GM18505 (cell line): ENCODE measurements at regions not wholly inside any gene's neighbourhood (a gene's known extent, or its start where the extent isn't known, plus 50 kb on each side); places are given as distances from the start of the nearest gene placed in this dataset.

ENCODE experiments used
- ATAC-seq: cut with Tn5 transposase; IDR thresholded peaks from one replicate; pipeline ENCODE4 v1.9.1; 2021; ENCODE audit not compliant: unreplicated experiment
- POLR2A ChIP-seq: IDR thresholded peaks from 4 replicates; pipeline ENCODE4 v1.6.1; 2011; ENCODE audit warnings: borderline replicate concordance; ENCODE audit not compliant: insufficient read depth, insufficient read length; ENCODE audit errors: extremely low read depth

DNA sequence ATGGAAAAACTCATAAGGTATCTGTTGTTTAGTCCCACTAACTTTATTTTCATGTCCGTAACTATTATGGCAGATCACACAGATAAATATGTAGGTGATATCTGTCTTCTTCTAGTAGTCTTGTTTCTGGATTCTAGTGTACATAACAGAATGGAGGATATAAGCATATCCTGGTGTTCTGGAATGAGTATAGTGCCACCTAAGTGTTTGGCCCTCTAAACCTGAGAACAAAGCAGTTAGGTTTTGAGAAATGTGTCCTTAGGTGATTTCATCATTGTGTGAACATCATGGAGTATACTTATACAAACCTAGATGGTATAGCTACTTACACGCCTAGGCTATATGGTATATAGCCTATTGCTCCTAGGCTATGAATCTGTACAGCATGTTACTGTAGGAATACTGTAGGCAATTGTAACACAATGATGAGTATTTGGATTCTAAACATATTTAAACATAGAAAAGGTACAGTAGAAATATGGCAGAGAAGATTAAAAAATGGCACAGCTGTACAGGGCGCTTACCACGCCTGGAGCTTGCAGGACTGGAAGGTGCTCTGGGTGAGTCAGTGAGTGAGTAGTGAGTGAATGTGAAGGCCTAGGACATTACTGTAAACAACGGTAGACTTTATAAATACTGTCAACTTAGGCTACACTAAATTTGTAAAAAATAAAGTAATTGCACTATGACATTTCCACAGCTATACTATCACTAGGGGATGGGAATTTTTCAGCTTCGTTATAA is 150.3 kb upstream of the SLC24A2 start:
- ATAC-seq: no peak
- no peak for TF ChIP-seq POLR2A

DNA sequence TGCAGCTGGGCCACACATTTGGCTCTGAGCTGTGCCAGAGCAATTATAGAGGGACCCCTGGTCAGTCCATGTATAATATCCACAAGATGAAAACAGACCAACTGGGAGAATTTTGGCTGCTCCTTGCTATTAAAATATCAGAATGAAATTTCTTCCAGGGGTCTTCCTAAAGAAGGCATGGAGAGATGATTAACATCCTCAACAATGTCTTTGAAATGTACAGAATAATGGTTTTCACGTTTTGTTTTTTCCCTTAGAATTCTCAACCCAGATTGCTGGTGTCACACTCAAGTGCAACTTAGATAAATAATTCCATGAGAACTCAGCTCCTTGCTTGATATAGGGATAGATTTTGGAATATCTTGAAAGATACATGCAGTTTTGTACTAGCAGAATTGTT is 148.3 kb upstream of the SLC24A2 start:
- TF ChIP-seq POLR2A: no peak
- ATAC-seq: no peak

DNA sequence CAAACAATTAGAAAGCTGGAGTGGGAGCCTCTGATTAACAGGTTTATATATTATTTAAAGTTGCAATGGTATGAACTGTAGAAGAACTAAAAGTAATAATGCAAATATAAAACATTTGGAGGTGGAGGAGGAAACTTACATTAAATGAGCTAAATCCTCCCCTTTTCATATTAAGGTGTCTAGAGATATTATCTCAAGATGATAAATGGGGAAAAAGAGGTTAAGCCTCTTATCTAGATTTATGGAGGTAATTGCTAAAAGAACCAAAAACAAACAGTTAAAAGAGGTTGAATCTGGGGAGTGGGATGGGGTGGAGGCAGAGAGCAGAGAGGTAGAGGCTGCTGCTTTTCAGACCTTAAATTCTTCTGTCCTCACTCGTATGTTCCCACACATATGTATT is 147.8 kb upstream of the SLC24A2 start:
- TF ChIP-seq POLR2A: no peak
- no peak for ATAC-seq

DNA sequence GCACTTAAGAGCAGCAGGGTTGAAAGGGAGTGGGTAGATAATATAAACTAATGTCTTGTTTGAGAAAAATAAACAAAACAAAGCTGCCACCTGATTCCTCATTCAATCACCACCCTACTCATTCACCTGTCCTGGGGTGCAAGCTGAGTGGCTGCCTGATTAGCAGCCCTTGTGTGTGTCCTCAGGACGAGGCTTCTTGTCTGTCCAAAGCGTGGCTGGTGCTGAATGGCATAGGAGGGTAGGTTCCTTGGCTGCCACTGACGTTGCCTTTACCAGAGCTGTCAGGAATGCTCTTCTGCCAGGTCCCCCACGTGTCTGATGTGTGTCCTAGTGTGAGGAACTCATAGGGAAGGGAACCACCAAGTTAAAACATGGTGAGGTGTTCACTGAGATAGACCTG is 146.6 kb upstream of the SLC24A2 start:
- ATAC-seq: no peak
- TF ChIP-seq POLR2A: no peak

DNA sequence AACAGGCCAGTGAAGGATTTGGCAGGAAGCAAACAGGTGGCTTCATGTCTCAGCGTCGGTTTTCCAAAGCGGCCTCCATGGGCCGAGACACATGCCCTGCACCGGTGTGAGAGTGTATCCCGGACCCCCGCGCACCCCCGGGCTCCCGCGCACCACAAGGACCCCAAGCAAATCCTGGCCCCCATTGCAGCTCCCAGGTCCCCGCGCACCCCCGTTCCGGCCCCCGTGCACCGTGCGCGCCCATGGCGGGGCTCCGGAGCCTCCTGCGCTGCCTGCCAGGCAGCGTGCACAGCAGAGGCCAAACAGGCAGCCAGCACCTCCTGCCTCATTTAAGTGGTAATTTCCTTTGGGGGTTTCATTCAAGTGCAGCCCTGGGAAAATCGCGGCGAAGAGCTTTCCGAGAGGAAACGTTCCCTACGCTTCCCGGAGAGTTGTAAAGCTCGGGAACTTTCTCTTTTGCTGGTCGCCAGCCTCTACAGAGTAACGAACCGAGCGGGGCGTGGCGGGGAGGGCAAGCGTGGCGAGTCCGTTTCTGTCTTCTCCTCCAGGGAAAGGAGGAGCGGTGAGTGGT is 145.5 kb upstream of the SLC24A2 start:
- no peak for TF ChIP-seq POLR2A
- no peak for ATAC-seq

DNA sequence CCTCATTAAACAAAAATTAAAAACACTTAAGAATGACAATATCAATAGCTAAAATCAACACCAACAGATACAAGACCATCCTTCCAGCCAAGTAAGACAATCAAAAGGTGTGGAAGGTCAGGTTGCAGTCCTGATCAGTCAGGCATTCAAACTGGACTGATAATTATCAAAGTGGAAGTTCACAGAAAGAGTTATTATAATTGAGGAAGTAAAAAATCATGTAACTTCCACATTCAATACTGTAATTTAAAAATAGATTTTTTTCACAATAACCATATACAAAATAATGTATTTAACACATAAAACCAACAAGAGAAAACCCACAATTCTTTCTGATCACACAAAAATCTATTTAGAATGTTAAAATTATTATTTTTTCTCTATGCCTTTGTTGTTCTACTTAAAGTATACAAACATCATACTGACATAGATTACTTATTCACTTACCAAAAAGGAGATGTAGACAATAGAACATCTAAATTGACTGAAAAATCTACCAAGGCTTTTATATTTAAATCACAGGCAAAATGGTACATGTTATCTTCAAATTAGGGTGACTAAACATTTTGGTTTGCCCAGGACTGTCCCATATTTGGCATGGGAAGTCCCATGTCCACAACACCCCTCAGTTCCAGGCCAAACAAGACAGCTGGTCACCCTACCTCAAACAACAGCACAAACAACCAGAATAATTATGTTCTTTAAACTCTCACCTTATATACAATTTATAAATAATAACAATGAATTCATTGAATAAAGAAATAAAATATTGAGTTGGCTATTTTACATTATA is 142.5 kb upstream of the SLC24A2 start:
- ATAC-seq: no peak

DNA sequence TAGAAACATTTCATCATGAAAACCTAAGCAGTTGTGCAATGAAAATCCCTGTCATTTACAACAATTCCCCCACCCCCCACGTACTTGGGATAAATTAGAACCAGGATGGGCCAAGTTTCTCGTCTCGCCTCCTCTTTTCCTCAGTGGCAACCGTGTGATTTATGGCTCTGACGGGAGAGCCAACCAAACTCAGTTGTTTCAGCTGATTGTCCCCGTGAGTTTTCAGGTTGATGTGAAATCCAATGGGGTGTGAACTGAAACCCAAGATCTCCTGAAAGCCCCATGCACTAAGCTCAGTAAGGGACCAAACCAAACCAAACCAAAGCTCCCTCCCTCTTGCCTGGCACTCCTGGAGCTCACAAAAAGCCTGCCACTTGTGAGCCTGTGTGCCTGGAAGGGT is 138.7 kb upstream of the SLC24A2 start:
- ATAC-seq: no peak

More for the DNA sequence above, 142.5 kb upstream of the SLC24A2 start:
- TF ChIP-seq POLR2A: no peak

DNA sequence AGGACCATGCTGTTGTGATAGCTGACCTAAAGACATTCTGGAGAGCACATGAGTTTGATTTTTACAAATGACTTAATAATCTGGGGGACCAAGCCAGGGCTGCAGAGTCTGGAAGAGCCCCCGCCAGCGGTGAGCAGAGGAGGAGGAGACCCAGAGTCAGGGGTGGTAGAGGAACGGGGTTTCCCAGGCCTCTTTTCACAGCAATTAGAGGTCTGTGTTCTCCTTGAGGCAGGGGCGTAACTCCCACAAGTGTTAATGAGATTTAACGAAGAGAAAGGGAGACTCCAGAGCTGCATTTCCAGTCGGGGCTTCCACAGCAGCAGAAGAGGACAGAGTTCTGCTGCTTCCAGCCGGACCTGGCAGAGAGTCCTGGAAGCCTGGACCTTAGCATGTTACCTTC is 137.9 kb upstream of the SLC24A2 start:
- no peak for ATAC-seq
- no peak for TF ChIP-seq POLR2A

More for the DNA sequence above, 138.7 kb upstream of the SLC24A2 start:
- no peak for TF ChIP-seq POLR2A

DNA sequence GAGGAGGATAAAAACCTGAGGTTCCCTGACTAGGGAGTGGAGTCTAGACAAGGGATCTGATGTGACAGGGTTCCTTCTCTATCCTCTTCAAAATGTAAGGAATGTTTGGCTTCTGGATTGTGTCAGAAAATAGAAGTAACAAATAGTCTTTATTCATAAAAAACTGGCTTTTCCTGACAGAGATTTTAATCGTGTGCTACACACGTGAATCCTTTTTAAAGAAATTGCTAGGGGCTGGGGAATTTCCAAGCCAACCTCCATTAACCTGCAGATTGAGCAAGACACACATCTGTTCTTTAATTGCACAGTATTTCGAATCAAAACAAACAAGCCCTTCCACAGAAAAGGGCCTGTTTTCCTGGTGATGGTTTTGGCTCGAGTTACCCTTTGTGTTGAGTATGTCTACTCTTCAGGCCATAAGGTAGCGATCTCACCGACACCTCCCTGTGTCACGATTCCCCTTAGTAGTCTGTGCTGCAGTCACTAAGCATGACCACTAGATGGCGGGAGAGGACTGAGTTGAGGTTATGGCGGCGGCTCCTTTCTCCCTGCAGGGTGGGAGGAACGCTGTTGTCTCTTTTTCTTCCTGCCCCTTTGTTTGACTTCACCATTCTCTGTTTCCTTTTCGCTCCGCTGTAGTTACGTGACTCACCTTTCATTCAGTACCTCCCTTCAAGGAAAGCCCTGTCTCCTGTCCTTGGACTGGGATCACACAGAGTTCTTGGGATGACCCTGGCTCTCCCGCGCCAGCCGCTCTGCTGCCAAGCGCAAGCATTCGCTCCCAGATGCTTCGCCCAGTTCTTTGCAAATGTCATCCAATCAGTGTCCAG is 137.1 kb upstream of the SLC24A2 start:
- no peak for TF ChIP-seq POLR2A
- ATAC-seq: peak; percentile 95

DNA sequence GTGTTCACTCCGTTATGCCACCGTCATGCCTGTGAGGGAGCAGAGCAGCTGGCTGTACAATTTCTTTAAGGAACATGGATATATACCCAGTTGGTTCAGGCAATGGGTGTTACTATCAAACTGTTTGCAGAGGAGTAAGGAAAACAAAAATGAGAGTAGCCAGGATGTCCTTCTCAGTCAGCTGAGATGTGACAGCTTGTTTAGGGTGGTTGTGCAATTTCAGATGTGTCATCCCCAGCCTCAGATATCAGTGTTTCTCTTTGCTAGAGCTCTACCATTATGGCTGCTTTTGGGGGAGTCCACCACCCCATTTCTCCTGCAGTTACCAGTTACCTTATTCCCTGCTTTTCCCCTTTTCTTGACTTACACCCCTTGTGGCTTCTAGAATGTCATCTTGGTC is 135.2 kb upstream of the SLC24A2 start:
- TF ChIP-seq POLR2A: no peak

DNA sequence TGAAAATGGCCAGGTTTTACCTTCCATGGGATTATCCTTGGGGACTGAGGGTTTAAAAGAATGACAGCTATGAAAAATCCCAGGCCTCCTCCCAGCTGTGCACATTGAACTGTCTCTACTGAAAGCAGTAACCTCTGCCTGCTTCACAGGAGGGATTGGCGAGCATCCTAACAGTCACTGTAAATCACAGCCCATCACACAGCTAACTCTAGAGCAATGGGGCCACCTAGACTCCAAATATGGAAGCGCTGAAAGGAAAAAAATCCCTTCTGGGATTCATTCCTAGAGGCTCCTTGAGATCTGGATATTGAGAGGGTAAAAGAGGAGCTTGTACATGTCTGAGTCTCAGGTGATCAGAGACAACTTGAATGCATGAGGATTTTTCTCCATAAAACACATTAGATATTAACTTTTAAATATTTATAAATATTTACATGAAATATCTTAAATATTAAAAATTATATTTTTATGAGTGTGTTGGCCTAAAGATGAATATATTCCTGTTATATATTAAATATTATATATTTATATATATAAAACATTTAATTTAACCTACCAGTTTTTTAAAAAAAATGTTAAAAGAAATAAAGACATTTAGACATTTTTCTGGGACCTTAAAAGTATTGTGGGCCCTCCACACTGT is 133.8 kb upstream of the SLC24A2 start:
- no peak for TF ChIP-seq POLR2A

More for the DNA sequence above, 135.2 kb upstream of the SLC24A2 start:
- no peak for ATAC-seq

DNA sequence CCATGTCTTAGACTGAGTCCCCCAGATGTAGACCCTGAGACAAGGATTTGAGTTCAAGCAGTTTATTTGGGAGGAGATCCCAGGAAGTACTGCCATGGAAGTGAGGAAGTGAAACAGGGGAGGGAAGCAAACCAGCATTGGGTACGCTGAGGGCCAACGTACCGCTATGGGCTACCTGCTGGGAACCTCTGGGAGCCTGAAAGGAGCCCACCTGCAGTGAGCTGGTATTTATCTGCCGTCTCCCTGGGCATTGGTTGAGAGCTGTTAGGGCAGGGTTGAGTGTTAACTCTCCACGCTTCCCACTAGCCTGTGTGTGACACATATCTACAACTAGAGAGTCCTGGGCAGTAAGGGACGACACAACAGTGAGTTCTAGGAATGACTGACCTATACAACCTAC is 131.6 kb upstream of the SLC24A2 start:
- no peak for TF ChIP-seq POLR2A
- no peak for ATAC-seq

More for the DNA sequence above, 133.8 kb upstream of the SLC24A2 start:
- no peak for ATAC-seq
